ENCODE measurements at regions not wholly inside any gene's neighbourhood (a gene's known extent, or its start where the extent isn't known, plus 50 kb on each side); places are given as distances from the start of the nearest gene placed in this dataset.

DNA sequence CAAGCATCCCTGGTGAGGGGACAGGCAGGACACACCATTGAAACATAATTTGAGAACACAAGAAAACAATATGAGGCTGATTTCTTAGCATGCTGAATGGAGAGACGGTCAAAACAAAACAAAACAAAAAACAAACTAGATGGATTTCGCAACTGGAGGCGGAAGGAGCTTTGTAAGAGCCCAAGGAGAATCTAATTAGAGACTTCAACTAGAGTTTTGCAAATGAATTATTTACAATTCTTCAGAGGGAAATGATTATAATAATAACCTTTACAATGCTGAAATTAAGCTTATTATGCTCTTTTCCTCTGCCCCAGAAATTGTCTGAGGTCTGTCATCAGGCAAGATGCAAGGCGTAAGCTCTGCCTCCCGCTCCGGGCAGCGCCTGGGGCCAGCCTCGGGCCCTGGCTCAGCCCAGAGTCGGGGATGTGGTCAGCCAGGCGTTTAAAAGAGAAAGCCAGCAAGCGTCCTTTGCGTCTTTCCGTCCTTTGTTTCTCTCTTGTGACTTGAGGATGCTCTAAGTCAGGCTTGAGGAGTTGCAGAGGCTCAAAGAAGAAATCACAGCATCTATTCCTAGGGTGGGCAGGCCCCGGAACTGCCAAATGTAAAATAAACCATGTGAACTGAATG lies 139.6 kb downstream of the TWIST2 start:
- Histone ChIP-seq H3K4me3 (ENCODE audit: low read depth in 1 of 2, low read length in 2 of 2) (no peak overlapping the region), H3K27ac (ENCODE audit: low read length) (no peak overlapping the region), H3K9ac (ENCODE audit: low read depth, low read length) (no peak overlapping the region), H3K79me2 (ENCODE audit: insufficient read depth, low read length) (no peaks in the 10 kb centered on the region), H3K4me2 (ENCODE audit: insufficient read depth, low read length) (no peak overlapping the region), H2AFZ (ENCODE audit: low read depth, low read length) (no peak overlapping the region), H3K27me3 (ENCODE audit: insufficient read depth, low read length, poor library complexity) (peaks cover 8% of the 10 kb centered on the region), H3K4me1 (ENCODE audit: insufficient read depth, low read length) (no peaks in the 10 kb centered on the region), H3K9me3 (ENCODE audit: insufficient read depth, low read length, severe bottlenecking) (no peaks in the 10 kb centered on the region), H4K20me1 (ENCODE audit: insufficient read depth, low read length) (0 out of 2 replicates have a peak, but pooled peaks cover 2% of the 10 kb centered on the region), H3K36me3 (ENCODE audit: insufficient read depth, low read length) (no peaks in the 10 kb centered on the region)
- no peak for TF ChIP-seq EZH2 (IDR thresholded peaks at IDR 0.05; ENCODE audit: borderline replicate concordance, low read depth, low read length, severe bottlenecking)
- TF ChIP-seq, protein P1, sequence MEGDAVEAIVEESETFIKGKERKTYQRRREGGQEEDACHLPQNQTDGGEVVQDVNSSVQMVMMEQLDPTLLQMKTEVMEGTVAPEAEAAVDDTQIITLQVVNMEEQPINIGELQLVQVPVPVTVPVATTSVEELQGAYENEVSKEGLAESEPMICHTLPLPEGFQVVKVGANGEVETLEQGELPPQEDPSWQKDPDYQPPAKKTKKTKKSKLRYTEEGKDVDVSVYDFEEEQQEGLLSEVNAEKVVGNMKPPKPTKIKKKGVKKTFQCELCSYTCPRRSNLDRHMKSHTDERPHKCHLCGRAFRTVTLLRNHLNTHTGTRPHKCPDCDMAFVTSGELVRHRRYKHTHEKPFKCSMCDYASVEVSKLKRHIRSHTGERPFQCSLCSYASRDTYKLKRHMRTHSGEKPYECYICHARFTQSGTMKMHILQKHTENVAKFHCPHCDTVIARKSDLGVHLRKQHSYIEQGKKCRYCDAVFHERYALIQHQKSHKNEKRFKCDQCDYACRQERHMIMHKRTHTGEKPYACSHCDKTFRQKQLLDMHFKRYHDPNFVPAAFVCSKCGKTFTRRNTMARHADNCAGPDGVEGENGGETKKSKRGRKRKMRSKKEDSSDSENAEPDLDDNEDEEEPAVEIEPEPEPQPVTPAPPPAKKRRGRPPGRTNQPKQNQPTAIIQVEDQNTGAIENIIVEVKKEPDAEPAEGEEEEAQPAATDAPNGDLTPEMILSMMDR (IDR thresholded peaks at IDR 0.05; ENCODE audit: borderline replicate concordance, extremely low read depth, low read length, poor library complexity, severe bottlenecking): no peak
- no peak for ATAC-seq (ENCODE audit: insufficient read depth, low read depth)
- no peak for DNase-seq

DNA sequence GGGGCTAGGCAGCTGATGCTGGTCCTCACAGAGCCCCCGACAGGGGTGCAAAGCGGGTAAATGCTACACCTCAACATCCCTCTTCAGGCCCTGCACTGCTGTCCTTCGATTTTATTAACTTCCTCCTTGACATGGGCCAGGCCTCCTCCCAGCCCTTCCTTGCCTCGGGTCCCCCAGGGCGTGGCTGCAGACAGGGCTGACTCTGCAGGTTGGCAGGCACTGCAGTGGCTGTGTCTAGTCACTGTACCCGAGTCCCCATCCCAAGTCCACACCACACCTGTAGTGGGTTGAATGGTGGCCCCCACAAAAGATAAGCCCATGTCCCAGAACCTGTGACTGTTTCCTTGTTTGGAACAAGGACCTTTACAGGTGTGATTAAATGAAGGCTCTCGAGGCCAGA lies 140.2 kb downstream of the TWIST2 start:
- no peak overlapping the region for H3K27ac ChIP-seq (ENCODE audit: low read length)
- no peak overlapping the region for H2AFZ ChIP-seq (ENCODE audit: low read depth, low read length)
- TF ChIP-seq, protein P1 (IDR thresholded peaks at IDR 0.05; ENCODE audit: borderline replicate concordance, extremely low read depth, low read length, poor library complexity, severe bottlenecking): no peak
- TF ChIP-seq EZH2 (IDR thresholded peaks at IDR 0.05; ENCODE audit: borderline replicate concordance, low read depth, low read length, severe bottlenecking): no peak
- H3K4me3 ChIP-seq (ENCODE audit: low read depth in 1 of 2, low read length in 2 of 2): no peak overlapping the region
- H3K27me3 ChIP-seq (ENCODE audit: insufficient read depth, low read length, poor library complexity): peaks cover 6% of the 10 kb centered on the region
- H3K4me1 ChIP-seq (ENCODE audit: insufficient read depth, low read length): no peaks in the 10 kb centered on the region
- H3K9ac ChIP-seq (ENCODE audit: low read depth, low read length): no peak overlapping the region
- no peaks in the 10 kb centered on the region for H3K79me2 ChIP-seq (ENCODE audit: insufficient read depth, low read length)
- ATAC-seq (ENCODE audit: insufficient read depth, low read depth): no peak
- H3K9me3 ChIP-seq (ENCODE audit: insufficient read depth, low read length, severe bottlenecking): no peaks in the 10 kb centered on the region
- DNase-seq: no peak
- H4K20me1 ChIP-seq (ENCODE audit: insufficient read depth, low read length): 0 out of 2 replicates have a peak, but pooled peaks cover 2% of the 10 kb centered on the region
- no peak overlapping the region for H3K4me2 ChIP-seq (ENCODE audit: insufficient read depth, low read length)
- no peaks in the 10 kb centered on the region for H3K36me3 ChIP-seq (ENCODE audit: insufficient read depth, low read length)

DNA sequence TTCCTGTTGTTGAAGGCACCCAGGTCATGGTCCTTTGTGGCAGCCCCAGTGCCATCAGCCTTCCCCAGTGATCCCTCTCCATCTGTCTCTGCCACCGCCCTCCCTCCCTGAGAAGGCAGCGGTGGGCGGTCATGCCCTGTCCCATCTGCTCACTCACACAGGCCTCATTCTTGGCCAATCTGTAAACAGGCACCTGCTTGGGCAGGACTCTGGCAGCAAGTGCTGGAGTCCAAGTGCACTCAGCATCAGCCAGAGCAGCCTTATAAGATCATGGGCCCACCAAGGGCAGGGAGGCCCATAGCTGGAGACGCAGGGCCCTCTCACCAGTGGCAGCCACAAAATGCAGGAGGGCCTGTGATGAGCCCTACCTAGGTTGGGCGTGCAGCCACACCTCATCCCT lies 140.9 kb downstream of the TWIST2 start:
- no peak overlapping the region for H3K4me2 ChIP-seq (ENCODE audit: insufficient read depth, low read length)
- H3K4me3 ChIP-seq (ENCODE audit: low read depth in 1 of 2, low read length in 2 of 2): no peak overlapping the region
- no peaks in the 10 kb centered on the region for H3K9me3 ChIP-seq (ENCODE audit: insufficient read depth, low read length, severe bottlenecking)
- no peaks in the 10 kb centered on the region for H3K36me3 ChIP-seq (ENCODE audit: insufficient read depth, low read length)
- 0 out of 2 replicates have a peak, but pooled peaks cover 2% of the 10 kb centered on the region for H4K20me1 ChIP-seq (ENCODE audit: insufficient read depth, low read length)
- no peak overlapping the region for H3K27ac ChIP-seq (ENCODE audit: low read length)
- H3K9ac ChIP-seq (ENCODE audit: low read depth, low read length): no peak overlapping the region
- ATAC-seq (ENCODE audit: insufficient read depth, low read depth): no peak
- H3K79me2 ChIP-seq (ENCODE audit: insufficient read depth, low read length): no peaks in the 10 kb centered on the region
- H3K4me1 ChIP-seq (ENCODE audit: insufficient read depth, low read length): no peaks in the 10 kb centered on the region
- no peak for DNase-seq
- peaks cover 4% of the 10 kb centered on the region for H3K27me3 ChIP-seq (ENCODE audit: insufficient read depth, low read length, poor library complexity)
- H2AFZ ChIP-seq (ENCODE audit: low read depth, low read length): no peak overlapping the region
- TF ChIP-seq, protein P1 (IDR thresholded peaks at IDR 0.05; ENCODE audit: borderline replicate concordance, extremely low read depth, low read length, poor library complexity, severe bottlenecking): no peak
- TF ChIP-seq EZH2 (IDR thresholded peaks at IDR 0.05; ENCODE audit: borderline replicate concordance, low read depth, low read length, severe bottlenecking): no peak

Data from DND-41 (cell line).